Activated CD4-positive, alpha-beta T cell treated with anti-CD3 and anti-CD28 coated beads, Interleukin-2, amount 50 U/mL, for 1 hour (primary cell): ENCODE measurements at regions not wholly inside any gene's neighbourhood (a gene's known extent, or its start where the extent isn't known, plus 50 kb on each side); places are given as distances from the start of the nearest gene placed in this dataset.
"Not testable (repeated sequence)": the region's sequence is repeated elsewhere in the genome, so short reads cannot be mapped to it uniquely, and the experiment has no call there.

Experiments
- DNase-seq: peaks from one replicate; pipeline ENCODE4 v3.0.0-alpha.2; 2020

DNA sequence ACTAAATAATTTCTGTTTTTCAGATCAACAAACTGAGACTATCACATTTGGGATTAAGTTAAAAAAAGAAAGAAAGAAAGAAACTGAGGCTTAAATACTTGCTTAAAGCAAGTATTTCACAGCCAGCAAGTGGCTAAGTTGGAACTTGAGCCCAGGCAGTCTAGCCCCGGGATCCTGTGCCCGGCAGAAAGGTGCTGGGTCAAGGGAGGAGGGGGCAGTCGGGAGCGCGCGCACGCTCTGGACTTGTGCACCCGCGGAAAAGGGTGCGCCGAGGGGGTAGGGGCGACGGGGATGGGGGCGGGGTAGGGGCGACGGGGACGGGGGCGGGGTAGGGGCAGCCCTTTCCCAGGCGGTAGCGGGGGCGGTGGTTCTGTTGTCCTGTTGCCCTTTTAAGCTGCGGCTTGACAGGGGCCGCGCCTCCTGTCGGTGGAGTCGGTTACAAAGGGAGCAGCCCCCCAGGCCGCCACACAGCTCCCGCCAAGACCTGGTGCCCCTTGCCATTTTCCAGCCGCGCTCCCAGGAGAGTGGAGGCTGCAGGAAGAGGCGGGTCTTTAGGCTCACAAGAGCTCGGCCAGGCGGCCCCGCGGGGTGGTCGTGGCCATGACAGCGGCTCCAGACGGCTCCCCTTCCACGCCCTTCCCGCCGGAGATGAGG is 60.6 kb downstream of the GOLGA8T start:
- DNase-seq = not testable (repeated sequence)

DNA sequence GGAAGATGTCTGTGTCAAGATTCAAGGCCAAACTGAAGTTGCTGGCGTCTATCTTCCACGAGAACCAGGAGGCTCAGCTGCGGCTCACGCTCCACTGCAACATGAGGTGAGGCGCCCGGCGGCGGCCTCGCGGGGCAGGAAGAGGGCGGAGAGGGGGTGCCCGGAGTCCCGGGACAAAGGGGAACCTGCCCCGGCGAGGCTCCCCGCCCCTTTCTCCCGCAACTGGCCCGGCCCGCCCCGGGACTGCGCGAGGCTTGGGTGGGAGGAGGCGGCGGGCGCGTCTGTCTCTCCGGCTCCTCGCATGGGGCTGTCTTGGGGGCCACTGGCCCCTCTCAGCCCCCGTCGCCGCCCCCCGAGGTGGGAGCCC is 61.1 kb downstream of the GOLGA8T start:
- DNase-seq = peak; percentile 32

DNA sequence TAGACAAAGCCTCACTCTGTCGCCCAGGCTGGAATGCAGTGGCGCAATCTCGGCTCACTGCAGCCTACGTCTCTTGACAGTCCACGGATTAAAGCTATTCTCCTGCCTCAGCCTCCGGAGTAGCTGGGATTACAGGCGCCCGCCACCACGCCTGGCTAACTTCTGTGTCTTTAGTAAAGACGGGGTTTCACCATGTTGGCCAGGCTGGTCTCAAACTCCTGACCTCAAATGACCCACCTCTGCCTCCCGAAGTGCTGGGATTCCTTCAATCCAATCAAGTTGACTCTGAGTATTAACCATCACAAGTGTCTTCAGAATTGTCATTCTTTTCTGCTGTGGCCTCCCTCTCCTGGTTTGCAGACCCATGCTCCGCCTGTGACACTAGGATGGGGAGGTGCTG is 61.9 kb downstream of the GOLGA8T start:
- not testable (repeated sequence) for DNase-seq

DNA sequence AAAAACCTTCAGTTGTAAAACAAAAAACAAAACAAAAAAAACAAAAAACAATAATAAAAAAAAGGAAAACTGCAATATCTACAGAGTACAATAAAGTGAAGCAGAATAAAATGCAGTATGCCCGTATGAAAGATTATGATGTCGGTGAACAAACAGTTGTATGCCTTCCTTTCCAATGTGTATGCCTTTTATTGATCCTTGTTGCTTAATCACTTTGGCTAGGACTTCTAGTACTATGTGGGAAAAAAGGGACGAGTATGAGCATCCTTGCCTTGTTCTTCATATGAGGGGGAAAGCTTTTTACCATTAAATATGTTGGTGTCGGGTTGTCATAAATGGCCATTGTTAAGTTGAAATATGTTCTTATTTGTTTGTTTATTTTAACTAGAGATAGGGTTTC is 66.7 kb downstream of the GOLGA8T start:
- DNase-seq = not testable (repeated sequence)

DNA sequence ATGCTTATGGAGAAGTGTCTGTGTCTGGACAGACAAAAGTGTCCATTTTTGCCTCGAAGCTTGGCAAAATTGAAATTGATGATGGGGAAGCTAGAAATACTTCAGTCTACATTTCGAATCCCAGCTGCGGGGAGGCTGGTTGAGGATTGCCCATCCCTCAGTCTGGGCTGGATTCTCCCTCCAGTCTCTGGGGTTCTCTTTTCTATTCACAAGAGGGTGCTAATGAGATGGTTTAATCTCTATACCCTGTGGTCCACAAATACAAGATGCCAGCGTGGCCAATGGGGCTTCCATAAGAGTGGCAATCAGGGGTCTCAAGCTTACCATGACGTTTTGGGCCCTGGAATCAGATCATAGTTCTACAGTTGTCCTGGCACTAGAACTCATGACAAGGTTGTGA is 78.9 kb downstream of the GOLGA8T start:
- DNase-seq = not testable (repeated sequence)

DNA sequence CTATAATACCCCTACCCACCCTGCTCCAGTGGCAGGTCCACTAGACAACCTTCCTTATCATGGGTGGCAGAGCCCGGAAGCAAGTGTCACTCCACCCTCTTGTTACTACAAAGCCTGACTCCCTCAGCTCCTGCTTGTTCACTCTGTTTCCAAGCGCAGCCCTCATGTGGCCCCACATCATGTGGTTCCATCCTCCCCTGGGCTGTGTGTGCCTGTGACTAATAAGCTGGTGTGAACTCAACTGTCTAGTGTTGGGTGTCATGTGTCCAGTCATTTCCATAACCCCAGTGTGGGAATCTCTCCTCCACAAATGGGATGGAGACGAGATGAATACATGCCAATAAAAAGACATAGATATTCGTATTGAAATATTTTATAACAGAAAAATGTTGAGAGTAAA is 87.0 kb downstream of the GOLGA8T start:
- DNase-seq = not testable (repeated sequence)

DNA sequence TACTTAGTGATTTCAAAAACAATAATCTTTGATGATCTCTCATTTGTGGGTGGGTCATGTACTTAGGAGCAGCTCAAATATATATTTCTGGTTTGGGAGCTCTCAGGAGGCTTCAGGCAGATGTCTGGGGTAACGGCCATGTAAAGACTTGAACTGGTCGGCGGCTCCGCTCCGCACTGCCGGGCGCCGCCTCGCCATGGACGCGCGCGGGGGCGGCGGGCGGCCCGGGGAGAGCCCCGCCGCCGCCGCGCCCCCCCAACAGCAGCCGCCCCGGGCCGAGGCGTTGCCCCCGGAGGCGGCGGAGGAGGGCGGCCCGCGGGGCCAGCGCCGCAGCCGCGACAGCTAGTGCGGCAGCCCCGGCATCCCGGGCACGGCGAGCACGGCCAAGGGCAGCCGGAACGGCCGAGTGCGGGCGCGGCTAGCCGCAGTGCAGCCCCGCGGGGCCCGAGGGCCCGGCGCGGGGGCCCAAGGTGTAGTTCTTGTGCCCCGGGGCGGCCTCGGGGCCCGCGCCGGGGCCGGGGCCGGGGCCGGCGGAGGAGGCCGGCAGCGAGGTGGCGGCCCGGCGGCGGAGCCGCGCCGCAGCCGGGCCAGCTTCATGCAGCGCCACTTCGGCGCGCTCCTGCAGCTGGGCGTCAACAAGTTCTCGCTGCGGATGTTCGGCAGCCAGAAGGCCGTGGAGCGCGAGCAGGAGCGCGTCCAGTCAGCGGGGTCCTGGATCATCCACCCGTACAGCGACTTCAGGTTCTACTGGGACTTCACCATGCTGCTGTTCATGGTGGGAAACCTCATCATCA is 88.1 kb downstream of the GOLGA8T start:
- DNase-seq = not testable (repeated sequence)

DNA sequence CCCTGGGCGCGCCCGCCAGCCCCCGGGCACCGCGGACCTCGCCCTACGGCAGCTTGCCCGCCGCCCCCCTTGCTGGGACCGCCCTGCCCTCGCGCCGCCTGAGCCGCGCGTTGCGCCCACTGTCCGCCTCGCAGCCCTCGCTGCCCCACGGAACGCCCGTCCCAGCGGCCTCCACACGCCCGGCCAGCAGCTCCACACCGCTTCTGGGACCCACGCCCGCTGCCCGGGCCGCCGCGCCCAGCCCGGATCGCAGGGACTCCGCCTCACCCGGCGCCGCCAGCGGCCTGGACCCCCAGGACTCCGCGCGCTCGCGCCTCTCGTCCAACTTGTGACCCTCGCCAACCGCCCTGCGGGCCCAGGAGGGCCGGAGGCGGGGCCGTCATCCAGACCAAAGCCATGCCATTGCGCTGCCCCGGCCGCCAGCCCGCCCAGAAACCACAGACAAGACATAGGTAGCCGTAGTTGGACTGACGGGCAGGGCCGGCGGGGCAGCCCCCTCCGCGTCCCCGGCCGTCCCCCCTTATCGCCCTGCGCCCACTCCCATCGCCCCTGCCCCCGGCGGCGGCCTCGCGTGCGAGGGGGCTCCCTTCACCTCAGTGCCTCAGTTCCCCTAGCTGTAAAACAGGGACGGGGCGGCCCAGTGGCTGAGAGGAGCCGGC is 90.5 kb downstream of the GOLGA8T start:
- DNase-seq = not testable (repeated sequence)

DNA sequence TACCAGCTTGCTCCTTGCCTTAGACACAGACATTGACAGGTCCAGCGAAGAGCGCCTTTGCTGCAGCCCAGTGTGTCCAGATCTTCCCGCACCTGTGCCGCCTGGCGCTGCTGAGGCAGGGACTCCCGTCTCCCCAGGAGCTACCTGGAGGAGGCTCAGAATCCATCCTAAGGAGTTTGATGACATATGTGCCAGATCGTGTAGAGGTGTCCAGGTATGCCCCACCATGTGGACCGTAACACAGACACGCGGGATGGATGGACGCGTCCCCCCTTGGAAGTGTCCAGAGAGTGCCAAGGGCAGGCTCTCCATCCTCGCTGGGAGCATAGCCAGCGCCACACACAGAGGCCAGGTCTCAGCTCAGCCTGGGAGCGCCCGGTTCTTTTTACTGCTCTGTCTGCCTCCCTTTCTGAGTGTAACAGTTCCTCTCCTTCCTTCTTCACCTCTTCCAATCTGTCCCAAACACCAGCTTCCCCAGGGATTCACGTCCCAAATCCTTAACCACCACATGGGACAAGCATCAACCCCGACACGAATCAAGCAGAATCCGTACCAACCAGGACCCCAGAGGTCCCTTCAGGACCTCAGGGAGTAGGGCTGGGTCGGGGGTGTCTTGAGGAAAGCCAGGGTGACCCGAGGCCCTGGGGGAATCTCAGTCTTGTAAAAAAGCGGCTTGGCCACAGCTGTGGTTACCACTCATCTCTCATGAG is 126.7 kb downstream of the GOLGA8T start:
- not testable (repeated sequence) for DNase-seq

DNA sequence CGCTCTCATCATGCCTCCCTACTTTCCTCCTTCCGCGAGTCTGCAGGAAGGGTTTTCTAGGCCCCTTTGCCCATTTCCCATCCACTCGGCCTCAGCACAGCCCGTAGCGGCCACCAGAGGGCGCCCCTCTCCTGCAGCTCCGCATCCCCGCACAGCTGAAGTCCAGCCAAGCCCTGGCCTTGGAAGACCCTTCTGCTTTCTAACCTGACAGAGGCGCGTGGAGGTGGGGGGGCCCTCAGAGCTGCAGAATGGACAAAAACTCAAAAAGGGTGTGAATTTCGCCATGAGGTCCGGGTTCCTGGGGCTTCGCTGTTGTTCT is 127.2 kb downstream of the GOLGA8T start:
- not testable (repeated sequence) for DNase-seq

DNA sequence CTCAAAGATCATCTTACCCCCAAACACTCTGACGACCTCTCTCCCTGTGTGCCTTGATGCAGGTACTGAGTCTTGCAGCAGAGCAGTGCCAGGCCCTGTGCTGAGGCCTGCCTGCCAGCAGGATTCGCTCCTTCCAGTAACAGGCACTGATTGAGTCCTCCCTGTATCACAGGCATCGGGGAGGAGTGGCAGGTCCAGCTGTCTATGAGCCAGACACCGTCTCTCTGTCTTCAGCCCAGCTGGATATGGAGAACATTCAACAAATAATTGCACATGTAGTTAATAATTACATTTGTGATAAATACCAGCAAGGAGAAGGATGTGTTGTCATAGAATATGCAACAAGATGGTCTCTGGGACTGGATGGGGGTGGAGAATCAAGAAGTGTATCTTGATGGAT is 129.1 kb downstream of the GOLGA8T start:
- DNase-seq = not testable (repeated sequence)

DNA sequence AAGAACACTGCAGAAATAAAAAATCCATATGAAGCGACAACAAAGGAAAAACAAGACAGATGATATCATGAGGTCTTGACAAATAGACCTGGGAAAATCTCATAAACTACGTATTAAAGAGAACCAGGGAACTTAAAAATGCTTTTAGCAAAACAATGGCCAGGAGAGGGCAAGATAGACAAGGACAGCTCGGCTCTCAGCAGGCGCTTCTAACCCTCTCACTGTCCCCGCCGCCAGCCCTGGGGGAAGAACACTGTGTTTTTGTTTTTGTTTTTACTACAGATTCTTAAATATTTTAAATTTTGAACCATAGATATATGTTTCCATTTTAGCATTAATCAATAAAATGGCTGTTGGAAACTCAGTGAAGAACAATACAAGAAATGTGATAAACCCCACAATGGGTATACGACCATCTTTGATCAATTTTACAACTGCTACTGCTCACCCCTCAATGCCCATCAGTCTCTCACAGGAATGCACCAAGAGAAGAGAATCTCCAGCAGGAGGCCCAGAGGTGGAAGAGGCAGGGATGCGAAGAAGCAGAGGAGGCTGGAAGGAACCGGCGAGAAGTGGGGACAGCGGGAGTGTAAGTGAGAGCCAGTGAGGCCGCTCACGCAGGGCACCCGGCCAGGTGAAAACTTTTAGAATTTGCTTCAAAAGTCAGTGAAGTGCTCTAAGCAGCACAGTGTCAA is 98.0 kb downstream of the CHRFAM7A start:
- not testable (repeated sequence) for DNase-seq

DNA sequence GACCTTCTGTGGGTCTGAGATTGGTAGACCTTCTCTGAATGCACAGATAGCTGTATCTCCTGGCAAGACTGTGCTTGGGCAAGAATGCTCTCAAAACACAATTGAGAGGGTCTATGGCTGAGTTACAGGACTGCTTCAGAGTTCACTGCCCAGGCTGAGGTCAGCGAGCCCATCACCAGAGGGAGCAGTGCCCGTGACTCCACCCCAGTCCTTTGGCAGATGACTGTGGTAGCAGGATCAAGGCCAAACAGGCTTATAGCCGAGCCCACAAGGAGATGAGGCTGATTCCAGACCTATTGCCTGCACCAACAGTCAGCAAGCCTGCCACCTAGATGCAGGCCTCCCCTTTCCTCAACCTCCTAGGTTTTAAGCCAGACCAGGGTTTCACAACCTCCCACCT is 89.4 kb downstream of the CHRFAM7A start:
- not testable (repeated sequence) for DNase-seq
